ENCODE measurements at regions not wholly inside any gene's neighbourhood (a gene's known extent, or its start where the extent isn't known, plus 50 kb on each side); places are given as distances from the start of the nearest gene placed in this dataset.

DNA sequence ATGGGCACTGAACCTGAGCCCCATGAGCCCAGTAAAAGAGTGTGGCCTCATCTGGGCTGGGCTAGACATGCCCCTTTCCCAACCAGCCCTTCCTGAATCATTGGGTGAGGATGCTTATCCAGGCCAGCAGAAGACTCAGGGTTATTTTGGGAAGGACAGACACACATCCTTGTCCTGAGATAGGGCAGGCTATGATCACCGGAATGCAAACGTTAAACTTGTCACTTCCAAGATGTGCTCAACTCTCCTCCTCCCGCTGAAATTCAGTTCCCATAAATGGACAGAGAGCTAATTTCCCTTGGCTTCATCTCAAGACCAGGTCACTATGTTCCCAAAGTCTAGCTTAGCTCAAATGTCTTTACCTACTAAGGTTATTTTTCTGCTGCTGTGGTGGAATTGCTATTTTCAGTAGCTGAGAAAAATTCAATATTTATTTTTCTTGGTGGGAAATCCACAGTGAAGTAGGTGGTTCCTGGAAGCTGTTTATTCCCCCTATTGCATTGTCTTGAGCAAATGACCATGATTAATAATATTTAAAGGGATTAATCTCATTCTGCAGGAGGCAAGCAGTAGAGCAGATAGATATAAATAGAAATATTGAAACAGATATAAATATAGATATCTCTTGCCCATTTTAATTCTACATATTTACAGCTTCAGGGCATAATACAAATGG lies 70.0 kb downstream of the NXNL2 start:
- TF ChIP-seq, protein P1, sequence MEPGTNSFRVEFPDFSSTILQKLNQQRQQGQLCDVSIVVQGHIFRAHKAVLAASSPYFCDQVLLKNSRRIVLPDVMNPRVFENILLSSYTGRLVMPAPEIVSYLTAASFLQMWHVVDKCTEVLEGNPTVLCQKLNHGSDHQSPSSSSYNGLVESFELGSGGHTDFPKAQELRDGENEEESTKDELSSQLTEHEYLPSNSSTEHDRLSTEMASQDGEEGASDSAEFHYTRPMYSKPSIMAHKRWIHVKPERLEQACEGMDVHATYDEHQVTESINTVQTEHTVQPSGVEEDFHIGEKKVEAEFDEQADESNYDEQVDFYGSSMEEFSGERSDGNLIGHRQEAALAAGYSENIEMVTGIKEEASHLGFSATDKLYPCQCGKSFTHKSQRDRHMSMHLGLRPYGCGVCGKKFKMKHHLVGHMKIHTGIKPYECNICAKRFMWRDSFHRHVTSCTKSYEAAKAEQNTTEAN (CRISPR knock-in tag; IDR thresholded peaks at IDR 0.05), result no peak
- TF ChIP-seq, protein P2, sequence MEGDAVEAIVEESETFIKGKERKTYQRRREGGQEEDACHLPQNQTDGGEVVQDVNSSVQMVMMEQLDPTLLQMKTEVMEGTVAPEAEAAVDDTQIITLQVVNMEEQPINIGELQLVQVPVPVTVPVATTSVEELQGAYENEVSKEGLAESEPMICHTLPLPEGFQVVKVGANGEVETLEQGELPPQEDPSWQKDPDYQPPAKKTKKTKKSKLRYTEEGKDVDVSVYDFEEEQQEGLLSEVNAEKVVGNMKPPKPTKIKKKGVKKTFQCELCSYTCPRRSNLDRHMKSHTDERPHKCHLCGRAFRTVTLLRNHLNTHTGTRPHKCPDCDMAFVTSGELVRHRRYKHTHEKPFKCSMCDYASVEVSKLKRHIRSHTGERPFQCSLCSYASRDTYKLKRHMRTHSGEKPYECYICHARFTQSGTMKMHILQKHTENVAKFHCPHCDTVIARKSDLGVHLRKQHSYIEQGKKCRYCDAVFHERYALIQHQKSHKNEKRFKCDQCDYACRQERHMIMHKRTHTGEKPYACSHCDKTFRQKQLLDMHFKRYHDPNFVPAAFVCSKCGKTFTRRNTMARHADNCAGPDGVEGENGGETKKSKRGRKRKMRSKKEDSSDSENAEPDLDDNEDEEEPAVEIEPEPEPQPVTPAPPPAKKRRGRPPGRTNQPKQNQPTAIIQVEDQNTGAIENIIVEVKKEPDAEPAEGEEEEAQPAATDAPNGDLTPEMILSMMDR (IDR thresholded peaks at IDR 0.05), result no peak
- TF ChIP-seq, protein P3, sequence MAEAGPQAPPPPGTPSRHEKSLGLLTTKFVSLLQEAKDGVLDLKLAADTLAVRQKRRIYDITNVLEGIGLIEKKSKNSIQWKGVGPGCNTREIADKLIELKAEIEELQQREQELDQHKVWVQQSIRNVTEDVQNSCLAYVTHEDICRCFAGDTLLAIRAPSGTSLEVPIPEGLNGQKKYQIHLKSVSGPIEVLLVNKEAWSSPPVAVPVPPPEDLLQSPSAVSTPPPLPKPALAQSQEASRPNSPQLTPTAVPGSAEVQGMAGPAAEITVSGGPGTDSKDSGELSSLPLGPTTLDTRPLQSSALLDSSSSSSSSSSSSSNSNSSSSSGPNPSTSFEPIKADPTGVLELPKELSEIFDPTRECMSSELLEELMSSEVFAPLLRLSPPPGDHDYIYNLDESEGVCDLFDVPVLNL (CRISPR knock-in tag; IDR thresholded peaks at IDR 0.05; ENCODE audit: borderline replicate concordance, low read depth), result no peak
- TF ChIP-seq ZNF121 (CRISPR knock-in tag; IDR thresholded peaks at IDR 0.05), result no peak
- TF ChIP-seq ETV6 (CRISPR knock-in tag; IDR thresholded peaks at IDR 0.05), result no peak
- TF ChIP-seq, protein P4, sequence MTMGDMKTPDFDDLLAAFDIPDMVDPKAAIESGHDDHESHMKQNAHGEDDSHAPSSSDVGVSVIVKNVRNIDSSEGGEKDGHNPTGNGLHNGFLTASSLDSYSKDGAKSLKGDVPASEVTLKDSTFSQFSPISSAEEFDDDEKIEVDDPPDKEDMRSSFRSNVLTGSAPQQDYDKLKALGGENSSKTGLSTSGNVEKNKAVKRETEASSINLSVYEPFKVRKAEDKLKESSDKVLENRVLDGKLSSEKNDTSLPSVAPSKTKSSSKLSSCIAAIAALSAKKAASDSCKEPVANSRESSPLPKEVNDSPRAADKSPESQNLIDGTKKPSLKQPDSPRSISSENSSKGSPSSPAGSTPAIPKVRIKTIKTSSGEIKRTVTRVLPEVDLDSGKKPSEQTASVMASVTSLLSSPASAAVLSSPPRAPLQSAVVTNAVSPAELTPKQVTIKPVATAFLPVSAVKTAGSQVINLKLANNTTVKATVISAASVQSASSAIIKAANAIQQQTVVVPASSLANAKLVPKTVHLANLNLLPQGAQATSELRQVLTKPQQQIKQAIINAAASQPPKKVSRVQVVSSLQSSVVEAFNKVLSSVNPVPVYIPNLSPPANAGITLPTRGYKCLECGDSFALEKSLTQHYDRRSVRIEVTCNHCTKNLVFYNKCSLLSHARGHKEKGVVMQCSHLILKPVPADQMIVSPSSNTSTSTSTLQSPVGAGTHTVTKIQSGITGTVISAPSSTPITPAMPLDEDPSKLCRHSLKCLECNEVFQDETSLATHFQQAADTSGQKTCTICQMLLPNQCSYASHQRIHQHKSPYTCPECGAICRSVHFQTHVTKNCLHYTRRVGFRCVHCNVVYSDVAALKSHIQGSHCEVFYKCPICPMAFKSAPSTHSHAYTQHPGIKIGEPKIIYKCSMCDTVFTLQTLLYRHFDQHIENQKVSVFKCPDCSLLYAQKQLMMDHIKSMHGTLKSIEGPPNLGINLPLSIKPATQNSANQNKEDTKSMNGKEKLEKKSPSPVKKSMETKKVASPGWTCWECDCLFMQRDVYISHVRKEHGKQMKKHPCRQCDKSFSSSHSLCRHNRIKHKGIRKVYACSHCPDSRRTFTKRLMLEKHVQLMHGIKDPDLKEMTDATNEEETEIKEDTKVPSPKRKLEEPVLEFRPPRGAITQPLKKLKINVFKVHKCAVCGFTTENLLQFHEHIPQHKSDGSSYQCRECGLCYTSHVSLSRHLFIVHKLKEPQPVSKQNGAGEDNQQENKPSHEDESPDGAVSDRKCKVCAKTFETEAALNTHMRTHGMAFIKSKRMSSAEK (CRISPR knock-in tag; IDR thresholded peaks at IDR 0.05; ENCODE audit: borderline replicate concordance), result no peak
- TF ChIP-seq, protein P5, sequence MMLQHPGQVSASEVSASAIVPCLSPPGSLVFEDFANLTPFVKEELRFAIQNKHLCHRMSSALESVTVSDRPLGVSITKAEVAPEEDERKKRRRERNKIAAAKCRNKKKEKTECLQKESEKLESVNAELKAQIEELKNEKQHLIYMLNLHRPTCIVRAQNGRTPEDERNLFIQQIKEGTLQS (CRISPR knock-in tag; conservative IDR thresholded peaks at IDR 0.05), result no peak
- TF ChIP-seq, protein P6, sequence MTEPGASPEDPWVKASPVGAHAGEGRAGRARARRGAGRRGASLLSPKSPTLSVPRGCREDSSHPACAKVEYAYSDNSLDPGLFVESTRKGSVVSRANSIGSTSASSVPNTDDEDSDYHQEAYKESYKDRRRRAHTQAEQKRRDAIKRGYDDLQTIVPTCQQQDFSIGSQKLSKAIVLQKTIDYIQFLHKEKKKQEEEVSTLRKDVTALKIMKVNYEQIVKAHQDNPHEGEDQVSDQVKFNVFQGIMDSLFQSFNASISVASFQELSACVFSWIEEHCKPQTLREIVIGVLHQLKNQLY (CRISPR knock-in tag; IDR thresholded peaks at IDR 0.05), result no peak

All from WTC11 (cell line).